NB4 (cell line): ENCODE measurements at regions not wholly inside any gene's neighbourhood (a gene's known extent, or its start where the extent isn't known, plus 50 kb on each side); places are given as distances from the start of the nearest gene placed in this dataset.

Experiments used
- DNase-seq: peaks from one replicate; pipeline ENCODE4 v3.0.0; 2010; ENCODE audit warnings: low read depth
- H3K4me3 ChIP-seq: one replicate; pipeline ENCODE4 v1.5.1; 2011; ENCODE audit warnings: mild to moderate bottlenecking, low read depth, low read length, moderate library complexity
- CTCF ChIP-seq: IDR thresholded peaks from one replicate; pipeline ENCODE4 v1.5.1; 2012; ENCODE audit warnings: low read depth, low read length
- MAX ChIP-seq: IDR thresholded peaks from 2 replicates; pipeline ENCODE4 v1.6.1; 2011; ENCODE audit warnings: low read depth, low read length
- MYC ChIP-seq: IDR thresholded peaks from 2 replicates; pipeline ENCODE4 v1.6.1; 2011; ENCODE audit warnings: low read depth, low read length
- POLR2A ChIP-seq: IDR thresholded peaks from 2 replicates; pipeline ENCODE4 v1.6.1; 2011; ENCODE audit warnings: mild to moderate bottlenecking; ENCODE audit not compliant: insufficient read length; ENCODE audit errors: extremely low read depth

- no peak for DNase-seq
- TF ChIP-seq CTCF = no peak
- TF ChIP-seq MAX = no peak
- no peak for TF ChIP-seq MYC
- TF ChIP-seq POLR2A = no peak
These were observed 410.1 kb upstream of the IRX1 start for GRCh38 chr5:3185488-3185887.

GRCh38 chr5:3182133-3182876, 413.3 kb upstream of the IRX1 start:
- TF ChIP-seq POLR2A (no peak), CTCF (no peak), MYC (no peak), MAX (no peak)
- no peak overlapping the region for H3K4me3 ChIP-seq
- no peak for DNase-seq

More at GRCh38 chr5:3185488-3185887, 410.1 kb upstream of the IRX1 start:
- no peak overlapping the region for H3K4me3 ChIP-seq

GRCh38 chr5:3181671-3182070, 414.0 kb upstream of the IRX1 start:
- no peak overlapping the region for H3K4me3 ChIP-seq
- no peak for DNase-seq
- TF ChIP-seq CTCF (no peak), POLR2A (no peak), MYC (no peak), MAX (no peak)

- no peak for DNase-seq
- no peak overlapping the region for H3K4me3 ChIP-seq
- TF ChIP-seq MAX = no peak
- TF ChIP-seq POLR2A = no peak
- TF ChIP-seq MYC = no peak
- TF ChIP-seq CTCF = no peak
These were observed 415.0 kb upstream of the IRX1 start for GRCh38 chr5:3180636-3181035.

GRCh38 chr5:3179220-3179619, 416.4 kb upstream of the IRX1 start:
- no peak for TF ChIP-seq MYC
- no peak for TF ChIP-seq MAX
- TF ChIP-seq POLR2A = no peak
- no peak for TF ChIP-seq CTCF
- no peak for DNase-seq
- H3K4me3 ChIP-seq = no peak overlapping the region
